ENCODE measurements at regions not wholly inside any gene's neighbourhood (a gene's known extent, or its start where the extent isn't known, plus 50 kb on each side); places are given as distances from the start of the nearest gene placed in this dataset.

DNA sequence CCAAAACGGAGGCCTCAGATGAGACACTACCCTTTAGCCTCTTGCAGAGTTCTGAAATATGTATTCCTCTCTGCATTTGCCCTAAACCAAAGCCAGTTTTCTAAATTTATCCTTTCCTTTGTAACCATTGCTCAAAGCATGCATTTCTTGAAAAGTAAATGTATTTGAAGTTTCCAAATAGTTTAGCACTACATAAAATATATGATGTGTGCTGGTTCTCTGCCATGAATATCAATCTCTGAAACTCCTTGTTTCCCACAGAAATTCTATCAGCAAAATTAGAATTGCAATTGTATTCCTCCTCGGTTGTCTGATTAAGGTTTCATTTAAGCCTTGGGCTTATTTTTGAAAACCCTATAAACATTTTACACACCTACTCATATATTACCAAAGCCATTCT lies 137.1 kb upstream of the SYT6 start:
- TF ChIP-seq, protein P1, sequence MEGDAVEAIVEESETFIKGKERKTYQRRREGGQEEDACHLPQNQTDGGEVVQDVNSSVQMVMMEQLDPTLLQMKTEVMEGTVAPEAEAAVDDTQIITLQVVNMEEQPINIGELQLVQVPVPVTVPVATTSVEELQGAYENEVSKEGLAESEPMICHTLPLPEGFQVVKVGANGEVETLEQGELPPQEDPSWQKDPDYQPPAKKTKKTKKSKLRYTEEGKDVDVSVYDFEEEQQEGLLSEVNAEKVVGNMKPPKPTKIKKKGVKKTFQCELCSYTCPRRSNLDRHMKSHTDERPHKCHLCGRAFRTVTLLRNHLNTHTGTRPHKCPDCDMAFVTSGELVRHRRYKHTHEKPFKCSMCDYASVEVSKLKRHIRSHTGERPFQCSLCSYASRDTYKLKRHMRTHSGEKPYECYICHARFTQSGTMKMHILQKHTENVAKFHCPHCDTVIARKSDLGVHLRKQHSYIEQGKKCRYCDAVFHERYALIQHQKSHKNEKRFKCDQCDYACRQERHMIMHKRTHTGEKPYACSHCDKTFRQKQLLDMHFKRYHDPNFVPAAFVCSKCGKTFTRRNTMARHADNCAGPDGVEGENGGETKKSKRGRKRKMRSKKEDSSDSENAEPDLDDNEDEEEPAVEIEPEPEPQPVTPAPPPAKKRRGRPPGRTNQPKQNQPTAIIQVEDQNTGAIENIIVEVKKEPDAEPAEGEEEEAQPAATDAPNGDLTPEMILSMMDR (IDR thresholded peaks at IDR 0.05 in 2 of 3, conservative IDR thresholded peaks at IDR 0.05 in 1 of 3; ENCODE audit: borderline replicate concordance in 1 of 3, insufficient read depth in 1 of 3, low read depth in 2 of 3, low read length in 2 of 3), result no peak
- no peak for TF ChIP-seq POLR2AphosphoS5 (IDR thresholded peaks at IDR 0.05; ENCODE audit: low read depth, low read length)
- no peak for TF ChIP-seq EZH2phosphoT487 (IDR thresholded peaks at IDR 0.05; ENCODE audit: borderline replicate concordance)
- no peak for TF ChIP-seq CEBPB (IDR thresholded peaks at IDR 0.05; ENCODE audit: low read depth)
- no peak for TF ChIP-seq POLR2A (IDR thresholded peaks at IDR 0.05; ENCODE audit: borderline replicate concordance, extremely low read depth, insufficient read depth, insufficient read length)
- TF ChIP-seq, protein P2, sequence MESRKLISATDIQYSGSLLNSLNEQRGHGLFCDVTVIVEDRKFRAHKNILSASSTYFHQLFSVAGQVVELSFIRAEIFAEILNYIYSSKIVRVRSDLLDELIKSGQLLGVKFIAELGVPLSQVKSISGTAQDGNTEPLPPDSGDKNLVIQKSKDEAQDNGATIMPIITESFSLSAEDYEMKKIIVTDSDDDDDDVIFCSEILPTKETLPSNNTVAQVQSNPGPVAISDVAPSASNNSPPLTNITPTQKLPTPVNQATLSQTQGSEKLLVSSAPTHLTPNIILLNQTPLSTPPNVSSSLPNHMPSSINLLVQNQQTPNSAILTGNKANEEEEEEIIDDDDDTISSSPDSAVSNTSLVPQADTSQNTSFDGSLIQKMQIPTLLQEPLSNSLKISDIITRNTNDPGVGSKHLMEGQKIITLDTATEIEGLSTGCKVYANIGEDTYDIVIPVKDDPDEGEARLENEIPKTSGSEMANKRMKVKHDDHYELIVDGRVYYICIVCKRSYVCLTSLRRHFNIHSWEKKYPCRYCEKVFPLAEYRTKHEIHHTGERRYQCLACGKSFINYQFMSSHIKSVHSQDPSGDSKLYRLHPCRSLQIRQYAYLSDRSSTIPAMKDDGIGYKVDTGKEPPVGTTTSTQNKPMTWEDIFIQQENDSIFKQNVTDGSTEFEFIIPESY (IDR thresholded peaks at IDR 0.05; ENCODE audit: extremely low read depth, insufficient replicate concordance, low read length), result no peak
- TF ChIP-seq TCF7L2 (IDR thresholded peaks at IDR 0.05; ENCODE audit: borderline replicate concordance, extremely low read depth, insufficient read depth, insufficient read length), result no peak
